ENCODE measurements at regions not wholly inside any gene's neighbourhood (a gene's known extent, or its start where the extent isn't known, plus 50 kb on each side); places are given as distances from the start of the nearest gene placed in this dataset.

GRCh38 chr6:166774292-166774691, 147.2 kb upstream of the RPS6KA2 start:
- DNase-seq: no peak

GRCh38 chr6:166772518-166772917, 145.5 kb upstream of the RPS6KA2 start:
- DNase-seq: no peak

- DNase-seq: no peak
These were observed 144.7 kb upstream of the RPS6KA2 start for GRCh38 chr6:166771701-166772100.

GRCh38 chr6:166770216-166771116, 143.4 kb upstream of the RPS6KA2 start:
- no peak for DNase-seq

GRCh38 chr6:166769648-166770047, 142.6 kb upstream of the RPS6KA2 start:
- no peak for DNase-seq

GRCh38 chr6:166768761-166769160, 141.7 kb upstream of the RPS6KA2 start:
- DNase-seq: no peak

- DNase-seq: no peak
These were observed 140.2 kb upstream of the RPS6KA2 start for GRCh38 chr6:166767230-166767629.

- DNase-seq: no peak
These were observed 139.7 kb upstream of the RPS6KA2 start for GRCh38 chr6:166766769-166767168.

- no peak for DNase-seq
These were observed 138.1 kb upstream of the RPS6KA2 start for GRCh38 chr6:166765234-166765541.

GRCh38 chr6:166764473-166765233, 137.6 kb upstream of the RPS6KA2 start:
- no peak for DNase-seq

- DNase-seq: no peak
These were observed 136.8 kb upstream of the RPS6KA2 start for GRCh38 chr6:166763606-166764472.

GRCh38 chr6:166761801-166762200, 134.8 kb upstream of the RPS6KA2 start:
- no peak for DNase-seq

- DNase-seq: no peak
These were observed 133.2 kb upstream of the RPS6KA2 start for GRCh38 chr6:166760288-166760687.

GRCh38 chr6:166758136-166758704, 131.2 kb upstream of the RPS6KA2 start:
- DNase-seq: no peak

- DNase-seq: no peak
These were observed 130.4 kb upstream of the RPS6KA2 start for GRCh38 chr6:166757232-166758135.

GRCh38 chr6:166754218-166755030, 127.4 kb upstream of the RPS6KA2 start:
- no peak for DNase-seq

GRCh38 chr6:166752928-166753721, 126.1 kb upstream of the RPS6KA2 start:
- DNase-seq: no peak

- no peak for DNase-seq
These were observed 125.0 kb upstream of the RPS6KA2 start for GRCh38 chr6:166752097-166752496.

- peak in 3 of 4 experiments; percentile 22 to 56 (median 44) for DNase-seq
These were observed 124.1 kb upstream of the RPS6KA2 start for GRCh38 chr6:166751051-166751595.

All from suppressor macrophage (primary cell).